ENCODE measurements at regions not wholly inside any gene's neighbourhood (a gene's known extent, or its start where the extent isn't known, plus 50 kb on each side); places are given as distances from the start of the nearest gene placed in this dataset.

DNA sequence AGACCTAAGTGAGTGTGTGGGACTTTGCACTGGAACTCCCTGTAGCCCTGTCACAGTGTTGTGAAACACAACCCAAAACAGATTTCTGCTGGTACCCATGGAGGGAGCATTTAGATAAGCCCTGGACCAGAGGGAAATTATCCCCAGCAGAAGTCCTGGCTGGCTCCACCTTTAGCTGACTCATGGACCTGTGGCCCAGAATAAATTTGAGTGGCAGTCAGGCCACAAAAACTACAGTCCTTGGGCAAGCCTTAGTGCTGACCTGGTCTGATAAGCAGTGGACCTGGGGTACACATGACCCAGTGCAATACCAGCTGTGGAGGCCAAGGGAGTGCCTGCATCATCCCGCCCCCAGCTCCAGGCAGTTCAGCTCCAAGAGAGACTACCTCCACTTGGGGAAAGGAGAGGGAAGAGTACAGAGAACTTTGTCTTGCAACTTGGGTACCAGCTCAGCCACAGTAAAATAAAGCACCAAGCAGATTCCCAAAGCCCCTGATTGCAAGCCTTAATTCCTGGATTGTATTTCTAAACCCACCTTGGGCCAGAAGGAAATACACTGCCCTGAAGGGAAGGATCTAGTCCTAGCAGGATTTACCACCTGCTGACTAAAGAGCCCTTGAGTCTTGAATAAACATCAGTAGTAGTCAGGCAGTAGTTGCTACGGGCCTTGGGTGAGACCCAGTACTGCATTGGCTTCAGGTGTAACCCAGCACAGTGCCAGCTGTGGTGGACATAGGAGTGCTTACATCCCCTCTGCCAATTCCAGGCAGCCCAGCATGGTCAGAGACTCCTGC, 140.4 kb upstream of the COL21A1 start:
- TF ChIP-seq, protein P1, sequence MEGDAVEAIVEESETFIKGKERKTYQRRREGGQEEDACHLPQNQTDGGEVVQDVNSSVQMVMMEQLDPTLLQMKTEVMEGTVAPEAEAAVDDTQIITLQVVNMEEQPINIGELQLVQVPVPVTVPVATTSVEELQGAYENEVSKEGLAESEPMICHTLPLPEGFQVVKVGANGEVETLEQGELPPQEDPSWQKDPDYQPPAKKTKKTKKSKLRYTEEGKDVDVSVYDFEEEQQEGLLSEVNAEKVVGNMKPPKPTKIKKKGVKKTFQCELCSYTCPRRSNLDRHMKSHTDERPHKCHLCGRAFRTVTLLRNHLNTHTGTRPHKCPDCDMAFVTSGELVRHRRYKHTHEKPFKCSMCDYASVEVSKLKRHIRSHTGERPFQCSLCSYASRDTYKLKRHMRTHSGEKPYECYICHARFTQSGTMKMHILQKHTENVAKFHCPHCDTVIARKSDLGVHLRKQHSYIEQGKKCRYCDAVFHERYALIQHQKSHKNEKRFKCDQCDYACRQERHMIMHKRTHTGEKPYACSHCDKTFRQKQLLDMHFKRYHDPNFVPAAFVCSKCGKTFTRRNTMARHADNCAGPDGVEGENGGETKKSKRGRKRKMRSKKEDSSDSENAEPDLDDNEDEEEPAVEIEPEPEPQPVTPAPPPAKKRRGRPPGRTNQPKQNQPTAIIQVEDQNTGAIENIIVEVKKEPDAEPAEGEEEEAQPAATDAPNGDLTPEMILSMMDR (conservative IDR thresholded peaks at IDR 0.05; ENCODE audit: low read depth in 2 of 2): no peak
- no peak for TF ChIP-seq JUNB (IDR thresholded peaks at IDR 0.05; ENCODE audit: unreplicated experiment)
